Muscle layer of colon (tissue), 2 donors: ENCODE measurements at regions not wholly inside any gene's neighbourhood (a gene's known extent, or its start where the extent isn't known, plus 50 kb on each side); places are given as distances from the start of the nearest gene placed in this dataset.

ENCODE experiments used
- H3K27ac ChIP-seq: one replicate; pipeline ENCODE4 v1.7.0; 2013; ENCODE audit warnings: low read depth, mild to moderate bottlenecking, low read length, moderate library complexity
- H3K27me3 ChIP-seq, 2 donors: one replicate each; pipeline ENCODE4 v1.7.0; 2013; ENCODE audit warnings: low read length in 2 of 2, mild to moderate bottlenecking in 2 of 2; ENCODE audit not compliant: insufficient read depth in 2 of 2, control insufficient read depth in 1 of 2
- H3K36me3 ChIP-seq: one replicate; pipeline ENCODE4 v1.7.0; 2013; ENCODE audit warnings: mild to moderate bottlenecking, low read length; ENCODE audit not compliant: insufficient read depth
- H3K4me1 ChIP-seq: one replicate; pipeline ENCODE4 v1.7.0; 2013; ENCODE audit warnings: mild to moderate bottlenecking, low read length; ENCODE audit not compliant: insufficient read depth
- H3K4me3 ChIP-seq, 2 donors: one replicate each; pipeline ENCODE4 v1.7.0; 2013; ENCODE audit warnings: low read length in 2 of 2, low read depth in 1 of 2, mild to moderate bottlenecking in 1 of 2, moderate library complexity in 1 of 2
- H3K9ac ChIP-seq: one replicate; pipeline ENCODE4 v1.7.0; 2013; ENCODE audit warnings: low read length
- H3K9me3 ChIP-seq: one replicate; pipeline ENCODE4 v1.7.0; 2013; ENCODE audit warnings: mild to moderate bottlenecking, low read length
- donor health status: abdominal sarcoma.
- donor health status: Adenocarcinoma of cecum.

GRCh38 chr20:39468703-39469102, 506.6 kb downstream of the DHX35 start:
- H3K4me3 ChIP-seq: no peak overlapping the region
- H3K4me1 ChIP-seq: peaks cover 5% of the 10 kb centered on the region
- H3K36me3 ChIP-seq: no peaks in the 10 kb centered on the region
- no peak overlapping the region for H3K27ac ChIP-seq
- no peaks in the 10 kb centered on the region for H3K27me3 ChIP-seq
- no peaks in the 10 kb centered on the region for H3K9me3 ChIP-seq
- H3K9ac ChIP-seq: no peak overlapping the region

- Histone ChIP-seq H3K27me3 (no peaks in the 10 kb centered on the region), H3K9me3 (no peaks in the 10 kb centered on the region), H3K27ac (no peak overlapping the region), H3K36me3 (no peaks in the 10 kb centered on the region), H3K4me1 (peaks cover 5% of the 10 kb centered on the region), H3K9ac (no peak overlapping the region), H3K4me3 (no peak overlapping the region)
Observed at GRCh38 chr20:39464238-39464637, 502.1 kb downstream of the DHX35 start.

GRCh38 chr20:39462416-39462945, 500.3 kb downstream of the DHX35 start:
- Histone ChIP-seq H3K9me3 (no peaks in the 10 kb centered on the region), H3K27me3 (no peaks in the 10 kb centered on the region), H3K4me1 (no peaks in the 10 kb centered on the region), H3K9ac (no peak overlapping the region), H3K4me3 (no peak overlapping the region), H3K27ac (no peak overlapping the region), H3K36me3 (no peaks in the 10 kb centered on the region)

GRCh38 chr20:39458452-39458851, 496.3 kb downstream of the DHX35 start:
- Histone ChIP-seq H3K9ac (no peak overlapping the region), H3K4me1 (no peaks in the 10 kb centered on the region), H3K4me3 (no peak overlapping the region), H3K27me3 (no peaks in the 10 kb centered on the region), H3K36me3 (no peaks in the 10 kb centered on the region), H3K27ac (no peak overlapping the region), H3K9me3 (no peaks in the 10 kb centered on the region)

- Histone ChIP-seq H3K27ac (no peak overlapping the region), H3K9ac (no peak overlapping the region), H3K4me3 (no peak overlapping the region), H3K9me3 (no peaks in the 10 kb centered on the region), H3K4me1 (no peaks in the 10 kb centered on the region), H3K36me3 (no peaks in the 10 kb centered on the region), H3K27me3 (no peaks in the 10 kb centered on the region)
Observed at GRCh38 chr20:39453890-39454289, 491.7 kb downstream of the DHX35 start.

GRCh38 chr20:39452583-39453340, 490.6 kb downstream of the DHX35 start:
- Histone ChIP-seq H3K4me3 (no peak overlapping the region), H3K27ac (no peak overlapping the region), H3K36me3 (no peaks in the 10 kb centered on the region), H3K9me3 (no peaks in the 10 kb centered on the region), H3K27me3 (no peaks in the 10 kb centered on the region), H3K4me1 (no peaks in the 10 kb centered on the region), H3K9ac (no peak overlapping the region)

- Histone ChIP-seq H3K9me3 (no peaks in the 10 kb centered on the region), H3K27ac (no peak overlapping the region), H3K27me3 (no peaks in the 10 kb centered on the region), H3K4me1 (no peaks in the 10 kb centered on the region), H3K4me3 (no peak overlapping the region), H3K36me3 (no peaks in the 10 kb centered on the region), H3K9ac (no peak overlapping the region)
Observed at GRCh38 chr20:39451386-39451785, 489.2 kb downstream of the DHX35 start.

- Histone ChIP-seq H3K9ac (no peak overlapping the region), H3K4me3 (no peak overlapping the region), H3K9me3 (no peaks in the 10 kb centered on the region), H3K27ac (no peak overlapping the region), H3K36me3 (no peaks in the 10 kb centered on the region), H3K27me3 (no peaks in the 10 kb centered on the region), H3K4me1 (no peaks in the 10 kb centered on the region)
Observed at GRCh38 chr20:39446397-39446796, 484.3 kb downstream of the DHX35 start.

GRCh38 chr20:39445095-39445494, 483.0 kb downstream of the DHX35 start:
- Histone ChIP-seq H3K27ac (no peak overlapping the region), H3K9ac (no peak overlapping the region), H3K9me3 (no peaks in the 10 kb centered on the region), H3K36me3 (no peaks in the 10 kb centered on the region), H3K4me3 (no peak overlapping the region), H3K4me1 (no peaks in the 10 kb centered on the region), H3K27me3 (no peaks in the 10 kb centered on the region)

GRCh38 chr20:39433466-39433865, 471.3 kb downstream of the DHX35 start:
- Histone ChIP-seq H3K9me3 (no peaks in the 10 kb centered on the region), H3K4me3 (no peak overlapping the region), H3K27me3 (no peaks in the 10 kb centered on the region), H3K27ac (no peak overlapping the region), H3K4me1 (no peaks in the 10 kb centered on the region), H3K36me3 (no peaks in the 10 kb centered on the region), H3K9ac (no peak overlapping the region)

GRCh38 chr20:39431091-39431880, 469.1 kb downstream of the DHX35 start:
- Histone ChIP-seq H3K9me3 (no peaks in the 10 kb centered on the region), H3K36me3 (no peaks in the 10 kb centered on the region), H3K4me3 (no peak overlapping the region), H3K27ac (no peak overlapping the region), H3K27me3 (no peaks in the 10 kb centered on the region), H3K9ac (no peak overlapping the region), H3K4me1 (no peaks in the 10 kb centered on the region)
